ENCODE measurements at regions not wholly inside any gene's neighbourhood (a gene's known extent, or its start where the extent isn't known, plus 50 kb on each side); places are given as distances from the start of the nearest gene placed in this dataset.
"Not testable (repeated sequence)": the region's sequence is repeated elsewhere in the genome, so short reads cannot be mapped to it uniquely, and the experiment has no call there.

- H3K4me1 Mint-ChIP-seq, result no peaks in the 10 kb centered on the region
- Histone ChIP-seq H3K27ac (ENCODE audit: low read depth) (no peak overlapping the region), H3K36me3 (ENCODE audit: insufficient read depth) (no peaks in the 10 kb centered on the region), H2AFZ (no peak overlapping the region), H3K79me2 (replicated peaks; ENCODE audit: insufficient read depth) (no peaks in the 10 kb centered on the region), H3K4me1 (ENCODE audit: insufficient read depth) (no peaks in the 10 kb centered on the region), H3F3A (replicated peaks; ENCODE audit: low read depth) (no peaks in the 10 kb centered on the region), H3K4me2 (no peak overlapping the region), H3K27me3 (ENCODE audit: insufficient read depth) (no peaks in the 10 kb centered on the region), H4K20me1 (replicated peaks; ENCODE audit: insufficient read depth) (no peaks in the 10 kb centered on the region), H3K4me3 (no peak overlapping the region), H3K9me2 (ENCODE audit: insufficient read depth) (peaks cover 6% of the 10 kb centered on the region; the same call in 1 of the 2 replicates)
- H3K36me3 Mint-ChIP-seq (ENCODE audit: low read depth), result no peaks in the 10 kb centered on the region; the same call in 2 of the 3 replicates
- H3K9me3 Mint-ChIP-seq, result no peaks in the 10 kb centered on the region
- peaks cover 4% of the 10 kb centered on the region for H3K27me3 Mint-ChIP-seq (ENCODE audit: insufficient read depth, low read depth, poor library complexity)
- H3K4me3 Mint-ChIP-seq, result no peak overlapping the region
- TF ChIP-seq REST (IDR thresholded peaks at IDR 0.05; ENCODE audit: unreplicated experiment), result no peak
- TF ChIP-seq EZH2phosphoT487 (IDR thresholded peaks at IDR 0.05; ENCODE audit: unreplicated experiment), result no peak
- no peak for TF ChIP-seq ZNF462 (CRISPR knock-in tag; IDR thresholded peaks at IDR 0.05)
- ATAC-seq (no peak), DNase-seq (ENCODE audit: low spot score) (no peak)
- H3K27ac Mint-ChIP-seq, result no peak overlapping the region
Observed at GRCh38 chr5:37929791-37930190, 90.0 kb upstream of the GDNF start.

GRCh38 chr5:37927753-37928152 is 87.9 kb upstream of the GDNF start:
- not testable (repeated sequence) for H3K4me1 ChIP-seq (ENCODE audit: insufficient read depth); H3K4me1 Mint-ChIP-seq; H3K9me3 Mint-ChIP-seq; H3K4me3 ChIP-seq; H4K20me1 ChIP-seq (replicated peaks; ENCODE audit: insufficient read depth); H3K27me3 Mint-ChIP-seq (ENCODE audit: insufficient read depth, low read depth, poor library complexity); H3K27ac ChIP-seq (ENCODE audit: low read depth); H3K27me3 ChIP-seq (ENCODE audit: insufficient read depth); H3K4me2 ChIP-seq; ATAC-seq; H3K27ac Mint-ChIP-seq; H3K36me3 Mint-ChIP-seq (ENCODE audit: low read depth); H2AFZ ChIP-seq; H3F3A ChIP-seq (replicated peaks; ENCODE audit: low read depth); H3K4me3 Mint-ChIP-seq; H3K36me3 ChIP-seq (ENCODE audit: insufficient read depth); DNase-seq (ENCODE audit: low spot score); H3K79me2 ChIP-seq (replicated peaks; ENCODE audit: insufficient read depth)
- peaks cover 10% of the 10 kb centered on the region; the same call in 1 of the 2 replicates for H3K9me2 ChIP-seq (ENCODE audit: insufficient read depth)
